AG09319 (cell line): ENCODE measurements at regions not wholly inside any gene's neighbourhood (a gene's known extent, or its start where the extent isn't known, plus 50 kb on each side); places are given as distances from the start of the nearest gene placed in this dataset.

Experiments used
- DNase-seq: peaks from one replicate; pipeline ENCODE4 v3.0.0-alpha.2; 2010; ENCODE audit warnings: low read depth; ENCODE audit errors: extremely low read depth
- TF ChIP-seq, protein P1 (sequence below): IDR thresholded peaks from 2 replicates; pipeline ENCODE4 v1.5.1; 2011; ENCODE audit warnings: low read depth, mild to moderate bottlenecking, inconsistent platforms, low read length, moderate library complexity

DNA sequence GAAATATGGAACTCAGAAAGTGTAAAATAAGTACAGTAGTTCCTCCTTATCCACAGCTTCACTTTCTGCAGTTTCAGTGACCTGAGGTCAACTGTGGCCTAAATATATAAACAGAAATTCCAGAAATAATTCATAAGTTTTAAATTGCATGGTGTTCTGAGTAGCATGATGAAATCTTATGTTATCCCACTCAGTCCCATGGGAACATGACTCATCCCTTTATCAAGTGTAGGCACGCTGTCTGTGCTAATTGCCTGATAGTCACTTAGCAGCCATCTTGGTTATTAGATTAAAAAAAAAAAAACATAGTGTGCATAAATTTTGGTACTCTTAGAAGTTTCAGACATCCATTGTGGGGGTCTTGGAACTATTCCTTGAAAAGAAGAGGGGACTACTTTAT is 983.4 kb upstream of the ADGRL3 start:
- no peak for DNase-seq
- TF ChIP-seq, protein P1, sequence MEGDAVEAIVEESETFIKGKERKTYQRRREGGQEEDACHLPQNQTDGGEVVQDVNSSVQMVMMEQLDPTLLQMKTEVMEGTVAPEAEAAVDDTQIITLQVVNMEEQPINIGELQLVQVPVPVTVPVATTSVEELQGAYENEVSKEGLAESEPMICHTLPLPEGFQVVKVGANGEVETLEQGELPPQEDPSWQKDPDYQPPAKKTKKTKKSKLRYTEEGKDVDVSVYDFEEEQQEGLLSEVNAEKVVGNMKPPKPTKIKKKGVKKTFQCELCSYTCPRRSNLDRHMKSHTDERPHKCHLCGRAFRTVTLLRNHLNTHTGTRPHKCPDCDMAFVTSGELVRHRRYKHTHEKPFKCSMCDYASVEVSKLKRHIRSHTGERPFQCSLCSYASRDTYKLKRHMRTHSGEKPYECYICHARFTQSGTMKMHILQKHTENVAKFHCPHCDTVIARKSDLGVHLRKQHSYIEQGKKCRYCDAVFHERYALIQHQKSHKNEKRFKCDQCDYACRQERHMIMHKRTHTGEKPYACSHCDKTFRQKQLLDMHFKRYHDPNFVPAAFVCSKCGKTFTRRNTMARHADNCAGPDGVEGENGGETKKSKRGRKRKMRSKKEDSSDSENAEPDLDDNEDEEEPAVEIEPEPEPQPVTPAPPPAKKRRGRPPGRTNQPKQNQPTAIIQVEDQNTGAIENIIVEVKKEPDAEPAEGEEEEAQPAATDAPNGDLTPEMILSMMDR = no peak

DNA sequence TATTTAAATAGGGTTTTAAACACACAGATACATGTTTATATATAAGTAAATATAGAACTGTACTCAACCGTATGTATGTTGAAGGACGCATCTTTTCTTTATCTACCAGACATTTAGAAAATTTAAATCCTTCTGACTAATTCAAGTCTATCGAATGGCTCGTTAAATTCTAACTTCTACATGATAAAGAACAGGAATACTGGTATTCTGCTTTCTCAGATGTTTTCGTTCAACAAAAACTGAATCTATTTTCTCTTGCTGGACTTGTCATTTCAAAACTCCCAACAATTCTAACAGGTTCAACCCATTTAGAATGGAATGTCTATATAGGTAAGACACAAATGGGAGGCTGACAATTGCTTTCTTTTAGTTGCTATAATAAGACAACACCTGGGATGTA is 978.3 kb upstream of the ADGRL3 start:
- TF ChIP-seq, protein P1 = no peak
- no peak for DNase-seq

DNA sequence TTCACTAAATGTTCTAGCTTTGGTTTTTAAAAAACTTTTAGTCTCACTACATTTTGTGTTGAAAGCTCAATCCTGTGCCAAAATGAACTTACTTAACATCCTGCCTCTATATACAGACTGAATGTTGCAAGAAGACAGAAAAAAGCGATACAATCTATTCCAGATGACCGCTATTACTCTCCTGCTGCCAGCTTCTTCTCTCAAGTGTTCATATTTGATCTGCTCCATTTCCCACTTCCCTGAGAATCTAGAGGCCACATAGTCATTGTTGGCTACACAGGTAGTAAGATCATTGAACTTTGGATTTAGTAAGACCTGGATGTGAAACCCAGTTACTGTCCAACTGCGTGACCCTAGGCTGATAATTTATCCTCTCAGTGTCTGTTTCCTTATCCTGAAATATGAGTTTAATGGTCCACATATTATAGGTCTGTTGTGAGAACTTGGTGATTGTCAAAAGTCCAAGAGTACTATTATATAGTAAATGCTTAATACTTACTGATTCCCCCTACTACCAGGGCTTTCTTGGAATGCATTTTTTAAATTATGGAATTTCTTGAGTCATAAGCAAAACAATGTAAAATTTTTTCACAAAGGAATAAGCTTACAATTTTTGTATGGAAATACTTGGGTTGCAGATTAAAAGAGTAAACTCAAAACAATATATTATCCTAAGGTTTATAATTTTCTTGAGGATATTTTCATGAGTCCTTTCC is 976.8 kb upstream of the ADGRL3 start:
- no peak for DNase-seq
- TF ChIP-seq, protein P1 = no peak

DNA sequence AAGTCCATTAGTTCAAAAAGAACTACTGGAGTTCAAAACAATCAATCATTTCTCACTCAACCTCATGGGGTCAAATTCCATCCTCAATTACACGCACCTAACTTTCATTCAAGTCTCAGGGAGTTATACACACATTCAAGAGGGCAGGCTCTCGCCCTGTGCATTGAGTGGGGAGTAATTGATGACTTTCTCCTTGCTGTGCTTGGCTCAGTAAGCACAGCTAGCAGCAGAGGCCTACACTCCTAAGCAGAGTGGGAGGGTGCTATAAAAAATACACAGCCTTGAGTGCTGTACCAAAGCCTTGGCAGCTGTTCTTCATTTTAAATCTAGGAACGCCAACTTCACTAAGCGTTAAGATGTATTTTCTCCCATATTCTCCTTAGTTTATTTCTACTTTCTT is 958.3 kb upstream of the ADGRL3 start:
- TF ChIP-seq, protein P1 = no peak
- no peak for DNase-seq

DNA sequence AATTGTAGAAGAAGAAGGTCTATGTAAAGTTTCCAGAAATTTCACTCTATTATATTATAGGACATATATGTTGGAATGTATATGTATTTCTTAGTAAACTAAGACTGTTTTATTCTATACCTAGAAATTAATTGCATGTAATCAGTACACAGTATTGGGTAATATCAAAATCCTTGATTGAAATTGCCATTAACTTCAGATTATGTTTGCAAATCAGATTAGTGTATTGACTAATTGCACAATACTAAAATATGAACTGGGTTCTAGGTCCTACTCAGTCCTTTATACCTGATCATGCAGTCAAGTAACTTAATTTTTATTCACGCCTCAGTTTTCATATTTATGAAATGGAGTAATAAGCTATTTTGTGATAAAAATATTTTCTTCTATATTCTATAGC is 950.3 kb upstream of the ADGRL3 start:
- TF ChIP-seq, protein P1 = no peak
- DNase-seq = no peak

DNA sequence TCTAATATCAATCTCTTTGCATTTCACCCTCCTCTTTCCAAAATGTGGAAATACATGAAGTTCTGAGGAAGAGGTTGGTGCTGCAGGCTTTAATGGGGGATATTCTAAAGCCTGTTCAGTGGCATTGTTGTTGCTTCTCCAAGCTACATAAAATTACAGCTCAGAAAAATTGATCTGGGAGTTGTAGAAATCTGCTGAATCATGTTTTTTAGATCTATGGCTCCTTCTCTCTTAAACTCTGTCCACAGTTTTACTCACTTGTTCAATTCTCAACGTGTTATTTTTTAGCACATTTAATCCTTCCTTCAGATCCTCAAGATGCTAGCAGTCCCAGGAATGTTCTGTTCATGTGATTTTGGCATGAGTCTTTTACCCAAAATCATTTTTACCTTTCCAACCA is 949.5 kb upstream of the ADGRL3 start:
- TF ChIP-seq, protein P1 = no peak
- DNase-seq = no peak

DNA sequence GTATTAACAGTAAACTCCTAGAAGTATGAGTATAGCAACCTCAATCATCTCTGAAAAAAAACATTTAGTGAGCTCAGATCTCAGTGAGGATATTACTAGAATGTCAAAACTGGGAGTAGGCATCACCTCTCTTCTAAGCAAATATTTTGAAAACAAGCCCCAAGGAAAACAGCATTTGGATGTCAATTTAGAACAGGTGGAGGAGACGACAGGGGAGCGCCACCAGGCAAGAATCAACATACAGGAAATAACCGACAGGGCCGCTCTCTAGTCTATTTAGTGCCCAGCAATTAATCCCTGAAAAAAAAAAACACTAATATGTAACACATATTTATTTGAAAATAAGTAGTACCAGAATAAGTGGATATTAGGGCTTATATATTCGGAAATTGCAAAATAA is 940.3 kb upstream of the ADGRL3 start:
- TF ChIP-seq, protein P1 = no peak
- no peak for DNase-seq
